HG03039 (cell line): ENCODE measurements at regions not wholly inside any gene's neighbourhood (a gene's known extent, or its start where the extent isn't known, plus 50 kb on each side); places are given as distances from the start of the nearest gene placed in this dataset.
"Not testable (repeated sequence)": the region's sequence is repeated elsewhere in the genome, so short reads cannot be mapped to it uniquely, and the experiment has no call there.

ENCODE experiments used
- ATAC-seq: cut with Tn5 transposase; IDR thresholded peaks from one replicate; pipeline ENCODE4 v1.9.1; 2021; ENCODE audit warnings: mild to moderate bottlenecking, moderate library complexity; ENCODE audit not compliant: unreplicated experiment

DNA sequence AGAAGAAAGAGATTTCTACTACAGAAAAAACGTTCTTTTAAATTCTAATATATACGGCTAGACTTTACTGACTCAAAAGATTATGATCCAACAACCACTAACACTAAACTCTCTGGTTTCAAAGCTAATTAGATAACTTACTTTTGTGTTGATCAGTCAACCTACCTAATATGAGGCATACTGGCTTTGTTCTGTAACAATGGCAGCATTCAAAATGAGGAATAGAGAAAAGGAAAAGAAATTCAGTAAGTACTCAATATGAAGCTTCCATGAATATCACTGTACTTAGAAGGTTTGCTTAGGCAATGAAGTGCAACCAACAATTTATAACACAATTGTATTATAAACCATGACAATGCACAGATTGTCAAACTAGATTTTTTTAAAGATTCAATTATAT lies 430.5 kb upstream of the PMFBP1 start:
- ATAC-seq: no peak

DNA sequence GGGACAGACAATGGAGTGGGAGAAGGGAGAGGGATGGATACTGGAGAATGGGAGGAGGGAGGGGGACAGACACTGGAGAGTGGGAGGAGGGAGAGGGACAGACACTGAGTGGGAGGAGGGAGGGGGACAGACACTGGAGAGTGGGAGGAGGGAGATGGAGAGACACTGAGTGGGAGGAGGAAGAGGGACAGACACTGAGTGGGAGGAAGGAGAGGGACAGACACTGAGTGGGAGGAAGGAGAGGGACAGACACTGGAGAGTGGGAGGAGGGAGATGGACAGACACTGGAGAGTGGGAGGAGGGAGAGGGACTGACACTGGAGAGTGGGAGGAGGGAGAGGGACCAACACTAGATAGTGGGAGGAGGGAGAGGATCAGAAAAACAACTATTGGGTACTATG lies 426.7 kb upstream of the PMFBP1 start:
- ATAC-seq: no peak

DNA sequence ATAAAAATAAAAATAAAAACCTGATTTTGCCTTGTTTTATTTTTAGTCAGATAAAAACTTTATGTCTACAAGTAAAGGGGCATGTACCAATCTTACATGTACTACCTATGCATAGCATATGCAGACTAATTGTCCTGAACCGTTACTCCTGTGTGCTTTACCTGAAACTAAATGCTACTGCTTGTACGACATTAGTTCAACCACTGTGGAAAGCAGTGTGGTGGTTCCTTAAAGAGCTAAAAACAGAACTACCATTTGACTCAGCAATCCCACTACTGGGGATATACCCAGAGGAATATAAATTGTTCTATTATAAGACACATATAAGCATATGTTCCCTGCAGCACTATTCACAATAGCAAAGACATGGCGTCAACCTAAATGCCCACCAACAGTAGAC lies 426.0 kb upstream of the PMFBP1 start:
- ATAC-seq: no peak

DNA sequence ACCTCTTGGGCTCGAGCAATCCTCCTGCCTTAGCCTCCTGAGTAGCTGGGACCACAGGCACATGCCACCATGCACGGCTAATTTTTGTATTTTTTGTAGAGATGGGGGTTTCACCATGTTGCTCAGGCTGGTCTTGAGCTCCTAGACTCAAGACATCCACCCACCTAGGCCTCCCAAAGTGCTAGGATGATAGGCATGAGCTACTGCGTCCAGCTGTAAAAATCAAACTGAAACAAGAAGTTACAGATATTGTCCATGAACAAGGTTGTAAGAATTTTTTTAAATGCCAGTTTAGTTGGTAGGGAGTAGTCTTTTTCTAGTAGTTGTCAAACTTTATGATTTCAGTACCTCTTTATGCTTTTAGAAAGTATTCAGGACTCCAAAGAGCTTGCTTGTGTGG lies 424.4 kb upstream of the PMFBP1 start:
- ATAC-seq: no peak

DNA sequence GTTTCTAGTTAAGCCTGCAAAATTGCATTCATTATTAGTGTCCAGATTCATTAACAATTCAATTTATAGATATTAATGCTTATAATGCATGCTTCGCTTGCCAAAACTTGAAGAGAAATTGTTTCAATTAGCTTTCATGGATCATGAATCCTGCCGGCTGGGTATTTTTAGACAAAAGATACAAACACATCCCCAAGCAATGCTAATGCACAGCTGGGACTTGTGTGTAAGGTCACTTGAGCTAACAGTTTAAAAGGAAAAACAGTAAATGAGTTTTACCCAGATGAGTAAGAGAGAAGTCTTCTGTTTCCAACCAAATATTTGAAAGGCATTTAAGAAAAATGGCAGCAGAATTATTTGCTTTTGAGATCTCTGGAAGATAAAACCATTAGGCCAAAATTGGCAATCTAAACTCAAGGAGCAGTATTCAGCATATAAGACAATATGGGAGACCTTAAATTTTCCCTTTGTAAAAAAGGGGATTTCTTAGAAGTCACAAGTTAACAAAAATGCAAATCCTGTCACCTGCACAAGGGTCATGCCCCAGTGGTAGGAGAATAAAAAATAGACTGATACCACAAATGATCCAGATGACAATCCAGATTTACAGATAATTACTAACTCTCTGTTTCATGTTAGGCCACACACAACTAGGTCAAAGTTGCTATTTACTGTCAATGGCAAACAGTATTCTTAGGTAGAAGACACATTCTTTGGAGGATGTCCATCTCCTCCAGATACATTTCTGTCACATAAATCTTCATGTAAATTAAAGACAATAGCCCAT lies 418.4 kb upstream of the PMFBP1 start:
- peak; percentile 76 for ATAC-seq

DNA sequence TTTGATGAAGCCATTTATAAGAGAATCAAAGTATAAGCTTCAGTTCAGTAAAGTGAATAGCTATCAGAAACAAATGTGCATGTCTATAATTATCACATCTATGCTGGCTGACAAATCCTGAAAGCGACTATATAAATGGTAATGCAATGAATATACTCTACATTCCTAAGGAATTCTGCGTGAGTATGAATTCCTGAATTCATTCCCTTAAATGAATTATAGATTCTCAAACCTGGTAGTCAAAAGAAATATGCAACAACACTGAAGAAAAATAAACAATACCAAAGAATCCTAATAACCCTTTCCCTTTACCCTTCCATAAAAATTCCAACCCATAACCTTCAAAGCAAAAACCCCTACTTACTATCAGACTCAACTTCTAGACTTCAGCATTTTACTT lies 416.6 kb upstream of the PMFBP1 start:
- ATAC-seq: no peak

DNA sequence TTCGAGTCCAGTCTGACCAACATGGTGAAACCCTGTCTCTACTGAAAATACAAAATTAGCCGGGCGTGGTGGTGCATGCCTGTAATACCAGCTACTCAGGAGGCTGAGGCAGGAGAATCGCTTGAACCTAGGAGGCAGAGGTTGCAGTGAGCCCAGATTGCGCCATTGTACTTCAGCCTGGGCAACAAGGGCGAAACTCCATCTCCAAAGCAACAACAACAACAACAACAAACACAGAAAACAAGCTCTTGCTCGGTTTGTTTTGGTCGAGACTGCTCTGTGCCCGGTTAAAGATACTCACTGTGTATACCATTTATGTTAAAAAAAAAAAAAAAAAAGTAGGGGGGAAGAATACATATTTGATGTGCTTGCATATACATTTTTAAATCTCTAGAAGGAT lies 406.1 kb upstream of the PMFBP1 start:
- ATAC-seq: not testable (repeated sequence)

DNA sequence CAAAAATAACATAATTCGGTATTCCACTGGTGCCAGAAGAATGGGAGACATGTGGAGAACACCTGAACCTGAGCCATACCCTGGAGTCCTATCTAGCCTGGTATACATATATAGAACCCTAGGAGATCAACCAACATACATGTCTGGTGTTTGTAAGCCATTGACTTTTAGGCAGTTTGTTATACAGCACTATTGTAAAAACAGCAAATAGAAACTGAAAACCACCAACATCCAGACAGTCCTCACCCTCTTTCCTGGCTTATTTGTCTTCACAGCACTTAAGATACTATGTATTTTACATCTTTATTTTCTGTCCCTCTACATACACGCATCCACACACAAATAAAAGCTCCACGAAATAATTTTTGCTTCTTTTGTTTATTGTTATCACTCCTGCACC lies 404.2 kb upstream of the PMFBP1 start:
- ATAC-seq: no peak

DNA sequence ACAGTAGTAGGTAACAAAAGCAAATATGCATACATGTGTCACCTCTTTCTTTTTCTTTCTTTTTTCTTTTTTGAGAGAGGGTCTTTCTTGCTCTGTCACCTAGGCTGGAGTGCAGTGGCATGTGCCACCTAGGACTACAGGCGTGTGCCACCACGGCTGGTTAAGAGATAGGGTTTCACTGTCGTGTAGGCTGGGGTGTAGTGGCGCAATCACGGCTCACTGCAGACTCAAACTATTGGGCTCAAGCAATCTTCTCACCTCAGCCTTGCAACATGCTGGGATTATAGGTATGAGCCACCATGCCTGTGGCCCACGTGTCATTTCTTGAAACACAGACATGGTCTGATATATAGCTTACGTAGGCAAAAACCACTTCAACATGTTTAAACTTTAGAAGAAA lies 397.7 kb upstream of the PMFBP1 start:
- no peak for ATAC-seq

DNA sequence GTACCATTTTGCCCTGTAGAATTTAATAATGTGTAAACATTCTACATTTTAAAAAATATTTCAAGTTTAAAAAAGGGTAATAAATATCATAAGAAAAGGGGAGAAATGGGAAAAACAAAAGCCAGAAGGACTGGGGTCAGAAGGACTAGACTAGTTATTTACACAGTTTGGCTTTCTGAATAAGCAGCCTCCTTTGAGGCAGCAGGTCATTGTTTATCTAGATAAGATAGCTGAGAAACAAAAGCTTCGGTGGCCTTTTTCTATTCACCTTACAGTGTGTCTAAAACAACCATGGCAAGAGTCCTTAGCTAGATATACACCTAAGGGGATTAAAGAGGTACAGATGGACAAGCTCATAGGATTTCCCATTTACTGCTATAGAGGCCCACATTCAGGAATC lies 396.5 kb upstream of the PMFBP1 start:
- no peak for ATAC-seq

DNA sequence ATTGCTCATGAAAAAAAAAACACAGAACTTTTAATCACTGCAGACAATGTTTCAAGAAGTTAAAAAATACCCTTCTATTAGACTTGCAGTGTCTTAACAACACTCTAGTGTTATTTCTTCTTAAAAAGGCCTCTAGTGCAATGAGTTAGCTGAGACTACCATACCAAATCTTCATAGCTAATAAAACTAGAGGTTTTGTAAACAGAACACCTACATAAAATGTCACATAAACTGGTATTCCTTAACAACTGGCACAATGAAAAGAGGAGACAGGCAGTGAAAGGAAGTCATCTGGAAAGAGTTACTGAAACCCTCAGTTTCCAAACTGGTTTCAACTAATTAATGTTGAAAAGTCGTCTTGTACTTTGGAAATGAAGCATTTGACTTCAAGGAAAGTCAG lies 394.2 kb upstream of the PMFBP1 start:
- no peak for ATAC-seq

DNA sequence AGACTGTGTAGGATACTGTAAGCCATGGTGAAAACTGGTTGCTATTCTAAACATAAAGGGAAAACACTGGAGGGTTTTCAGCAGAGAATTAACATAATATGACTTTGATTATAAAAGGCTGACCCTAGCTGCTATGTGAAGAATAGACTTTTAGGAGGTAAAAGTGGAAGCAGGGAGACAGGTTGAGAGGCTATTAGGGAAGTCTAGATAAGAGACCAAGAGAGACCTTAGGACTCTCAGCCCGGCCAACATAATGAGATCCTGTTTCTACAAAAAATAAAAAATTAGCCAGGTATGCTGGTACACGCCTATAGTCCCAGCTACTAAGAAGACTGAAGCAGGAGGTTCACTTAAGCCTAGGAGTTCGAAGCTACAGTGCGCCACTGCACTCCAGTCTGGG lies 393.2 kb upstream of the PMFBP1 start:
- no peak for ATAC-seq

DNA sequence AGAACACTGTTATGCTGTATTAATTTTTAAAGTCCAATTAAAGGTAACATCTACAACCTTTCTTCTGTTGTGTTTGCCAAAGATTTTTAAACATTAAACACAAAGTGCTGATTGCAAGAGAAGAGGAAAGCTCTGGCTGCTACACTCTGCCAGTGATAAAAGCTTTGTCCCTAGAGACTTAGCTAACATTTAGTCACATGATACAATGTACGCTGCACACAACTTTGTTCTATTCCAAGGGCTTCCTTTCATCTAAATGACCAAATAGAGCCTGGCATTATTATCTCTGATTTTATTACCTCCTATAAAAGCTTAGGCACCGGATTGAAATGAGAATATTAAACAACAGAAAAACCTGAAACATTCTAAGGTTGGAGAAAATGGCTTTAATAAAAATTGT lies 388.7 kb upstream of the PMFBP1 start:
- no peak for ATAC-seq

DNA sequence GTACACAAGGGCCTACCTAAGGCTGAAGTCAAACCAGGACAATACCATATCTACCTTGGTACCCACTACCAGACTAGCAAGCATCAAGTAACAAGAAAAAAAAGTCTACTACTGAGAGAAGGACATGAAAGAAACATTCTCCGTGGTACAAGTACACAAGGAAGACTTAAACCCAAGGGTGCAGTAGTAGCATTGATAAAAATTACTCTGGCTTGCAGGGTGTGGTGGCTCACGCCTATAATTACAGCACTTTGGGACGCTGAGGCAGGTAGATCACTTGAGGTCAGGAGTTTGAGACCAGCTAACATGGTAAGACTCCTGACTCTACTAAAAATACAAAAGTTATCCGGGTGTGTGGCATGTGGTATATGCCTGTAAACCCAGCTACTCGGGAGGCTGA lies 386.5 kb upstream of the PMFBP1 start:
- no peak for ATAC-seq

DNA sequence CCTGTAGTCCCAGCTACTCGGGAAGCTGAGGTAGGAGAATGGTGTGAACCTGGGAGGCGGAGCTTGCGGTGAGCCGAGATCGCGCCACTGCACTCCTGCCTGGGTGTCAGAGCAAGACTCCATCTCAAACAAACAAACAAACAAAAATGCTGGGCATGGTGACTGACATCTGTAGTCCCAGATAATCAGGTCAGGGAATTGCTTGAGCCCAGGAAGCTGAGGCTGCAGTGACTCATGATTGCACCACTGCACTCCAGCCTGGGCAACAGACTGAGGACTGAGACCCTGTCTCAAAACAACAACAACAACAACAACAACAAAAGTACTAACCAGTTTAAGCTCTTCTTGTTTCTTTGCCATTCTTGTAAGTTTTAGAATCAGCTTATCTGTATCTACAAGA lies 383.0 kb upstream of the PMFBP1 start:
- no peak for ATAC-seq

DNA sequence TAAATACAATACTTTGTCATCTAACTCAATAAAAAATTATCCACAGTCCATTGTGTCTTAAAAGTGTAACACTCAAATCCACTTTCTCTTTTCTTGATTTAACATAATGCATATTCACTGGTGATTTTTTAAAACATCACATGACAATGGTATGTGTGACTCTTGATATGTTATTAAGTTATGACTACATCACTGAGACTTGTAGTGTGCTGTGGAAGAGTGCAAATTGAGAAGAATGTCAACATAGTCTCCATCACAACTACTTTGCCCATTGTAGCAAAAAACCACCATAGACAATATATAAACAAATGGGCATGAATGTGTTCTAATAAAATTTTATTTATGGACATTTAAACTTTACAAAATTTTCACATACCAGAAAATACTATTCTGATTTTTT lies 380.7 kb upstream of the PMFBP1 start:
- no peak for ATAC-seq

DNA sequence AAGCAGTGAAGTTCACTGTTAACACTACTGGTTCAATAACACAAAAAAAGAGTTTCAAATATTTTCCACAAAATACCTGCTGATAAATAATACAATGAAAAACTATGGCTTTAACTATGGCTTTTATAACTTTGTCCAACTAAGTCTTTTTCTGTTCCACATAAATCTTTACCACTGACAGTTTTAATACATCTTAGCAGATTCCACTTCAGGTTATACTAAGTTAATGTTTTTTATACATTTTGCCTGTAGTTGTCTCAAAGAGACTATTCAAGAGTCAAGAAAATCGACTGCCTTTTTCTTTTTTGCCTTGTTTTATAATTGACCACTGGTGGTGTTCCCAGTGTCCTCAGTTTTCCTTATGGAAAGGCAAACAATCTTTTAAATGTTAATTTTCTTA lies 379.7 kb upstream of the PMFBP1 start:
- no peak for ATAC-seq

DNA sequence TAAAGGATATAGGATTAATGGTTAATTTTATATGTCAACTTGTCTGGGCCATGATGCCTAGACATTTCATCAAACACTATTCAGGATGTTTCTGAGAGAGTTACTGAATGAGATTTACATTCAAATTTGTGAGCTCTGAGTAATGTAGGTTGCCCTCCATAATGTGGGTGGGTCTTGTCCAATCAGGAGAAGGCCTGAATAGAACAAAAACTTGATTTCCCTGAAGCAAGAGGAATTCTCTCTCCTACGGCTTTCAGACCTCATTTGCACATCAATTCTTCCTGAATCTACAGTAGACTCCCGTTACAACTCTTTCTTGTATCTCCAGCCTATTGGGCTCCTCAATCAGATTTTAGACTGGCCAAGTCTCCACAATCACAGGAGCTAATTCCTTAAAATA lies 377.9 kb upstream of the PMFBP1 start:
- no peak for ATAC-seq

DNA sequence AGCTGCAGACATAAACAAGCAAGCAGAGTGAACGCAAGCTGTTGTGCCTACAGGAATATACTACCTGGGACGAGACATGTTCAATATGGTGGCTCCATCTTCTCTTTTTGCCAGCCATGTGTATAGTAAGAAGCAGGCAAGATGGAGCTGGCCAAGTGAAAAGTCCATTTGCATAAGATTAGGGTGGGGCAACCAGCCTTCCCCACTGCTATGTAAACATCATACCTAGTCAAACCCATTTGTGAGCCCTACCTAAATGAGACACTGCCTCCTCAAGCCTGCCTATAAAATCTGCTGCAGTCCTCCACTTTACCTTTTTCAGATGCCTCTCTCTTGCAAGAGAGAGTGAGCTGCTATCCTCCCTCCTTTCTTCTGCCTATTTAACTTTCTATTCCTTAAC lies 370.1 kb upstream of the PMFBP1 start:
- no peak for ATAC-seq

DNA sequence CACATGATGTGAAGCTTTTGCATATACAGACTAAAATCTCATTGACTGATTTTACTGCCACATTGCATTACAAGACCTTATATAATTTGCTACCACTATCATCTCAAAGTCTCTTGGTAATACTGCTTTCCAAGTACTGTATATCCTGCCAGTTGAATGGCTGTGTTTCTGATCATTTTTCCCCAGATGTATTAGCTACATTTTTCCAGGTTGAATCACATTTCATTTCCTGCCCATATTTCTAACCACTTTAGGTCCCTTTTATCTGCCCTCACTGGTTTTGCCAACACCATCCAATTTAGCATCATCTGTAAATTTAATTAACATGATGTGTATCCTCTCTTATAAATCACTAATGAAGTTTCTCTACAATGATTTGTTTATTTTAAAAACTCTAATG lies 365.7 kb upstream of the PMFBP1 start:
- no peak for ATAC-seq

DNA sequence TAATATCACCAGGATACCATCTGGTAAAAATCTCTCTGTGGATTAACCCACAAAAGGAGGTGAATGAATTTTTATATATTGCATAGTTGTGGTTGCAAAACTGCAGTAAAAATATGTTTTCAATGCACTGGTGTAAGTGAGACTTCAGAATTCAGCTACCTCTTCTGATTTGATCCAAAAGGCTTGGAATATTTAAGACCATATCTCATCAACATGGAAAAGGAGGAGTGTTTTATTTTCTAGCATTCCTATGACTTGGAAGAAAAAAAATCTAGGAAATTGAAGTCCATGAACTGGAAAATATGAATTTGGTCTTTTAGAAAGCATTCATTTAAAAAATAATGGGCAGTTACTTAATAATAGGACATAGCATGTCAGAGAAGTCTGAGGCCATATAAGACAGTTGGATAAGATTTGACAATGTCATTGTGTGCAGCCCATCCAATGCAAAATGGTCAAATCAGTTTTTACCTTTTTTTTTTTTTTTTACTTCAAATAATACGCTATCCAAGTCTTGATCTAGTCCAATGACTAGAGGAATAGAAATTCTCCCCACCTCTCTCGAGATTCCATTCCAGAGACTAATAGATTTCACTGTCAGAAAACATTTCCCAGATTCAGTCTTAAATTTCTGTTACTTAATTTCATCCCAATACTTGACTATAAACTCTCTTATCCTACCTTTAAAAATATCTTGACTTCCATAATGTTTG lies 364.9 kb upstream of the PMFBP1 start:
- no peak for ATAC-seq

DNA sequence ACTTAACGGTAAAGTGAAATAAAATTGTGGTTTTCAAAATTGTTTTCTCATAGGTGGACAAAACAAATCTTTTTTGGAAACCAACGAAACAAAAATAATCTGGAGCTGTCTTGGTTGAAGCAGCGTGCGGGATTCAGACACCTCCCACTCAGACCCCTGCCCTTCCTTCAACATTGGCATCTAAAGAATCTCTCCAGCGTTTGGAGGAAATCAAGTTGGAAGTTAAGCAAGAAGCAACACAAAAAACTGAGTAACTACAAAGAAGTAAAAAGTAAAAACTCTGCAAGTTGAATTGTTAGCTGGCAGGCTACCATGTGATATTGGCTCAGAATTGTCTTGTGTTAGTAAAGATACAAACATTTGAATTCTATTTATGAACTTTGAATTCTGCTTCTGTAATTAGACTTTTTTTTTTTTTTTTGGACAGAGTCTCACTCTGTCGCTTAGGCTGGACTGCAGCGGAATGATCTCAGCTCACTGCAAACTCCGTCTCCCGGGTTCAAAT lies 361.0 kb upstream of the PMFBP1 start:
- ATAC-seq: no peak

DNA sequence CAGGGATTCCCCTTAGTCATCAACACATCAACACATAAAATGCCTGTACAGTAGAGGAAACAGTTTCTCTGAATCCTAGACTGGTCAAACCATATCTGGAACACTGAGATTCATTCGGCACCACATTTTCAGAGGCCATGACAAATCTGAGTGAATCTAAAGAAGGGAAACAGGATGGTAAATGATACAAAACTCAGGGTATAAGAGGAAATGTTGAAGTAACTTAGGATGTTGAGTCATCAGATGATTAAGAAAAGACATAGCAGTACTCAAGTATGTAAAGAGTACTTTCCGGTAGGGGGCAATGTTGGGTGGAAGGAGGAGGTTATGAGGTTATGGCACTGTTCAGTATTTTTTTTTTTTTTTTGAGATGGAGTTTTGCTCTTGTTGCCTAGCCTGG lies 358.5 kb upstream of the PMFBP1 start:
- ATAC-seq: no peak
